ENCODE measurements at regions not wholly inside any gene's neighbourhood (a gene's known extent, or its start where the extent isn't known, plus 50 kb on each side); places are given as distances from the start of the nearest gene placed in this dataset.

DNA sequence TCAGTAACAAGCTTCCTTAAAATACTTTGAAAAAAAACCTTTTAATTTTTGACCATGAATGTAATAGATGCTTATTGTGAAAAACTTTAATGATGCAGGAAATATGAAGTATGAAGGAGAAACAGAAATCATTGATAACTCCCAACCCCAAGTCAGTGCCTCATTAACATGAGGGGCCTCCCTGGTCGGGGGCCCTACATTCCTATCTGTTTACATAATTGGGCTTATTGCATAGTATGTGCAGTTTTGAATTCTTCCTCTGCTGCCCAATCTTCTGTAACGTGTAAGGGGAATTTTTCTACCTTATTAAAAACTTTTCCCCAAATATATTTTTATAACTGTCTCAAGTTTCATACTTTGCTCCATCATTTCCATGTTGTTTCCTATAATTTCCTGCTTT is 63.0 kb downstream of the SLC25A47 start:
- ChIA-PET POLR2A (interaction anchor here (1.0 kb wide), 1 partner anchor 442 kb away, joined by 3 read pairs; no protein-coding TSS in a partner anchor), CTCF (interaction anchor here (0.7 to 18.7 kb wide), 29 partner anchors 7 to 1269 kb away, joined by 3 to 497 read pairs (median 7); partner anchors contain the start of gene WDR25)
- no peak for DNase-seq (ENCODE audit: low read depth, low spot score)
- H3K4me3 ChIP-seq (ENCODE audit: low read depth, low read length): no peak overlapping the region
- TF ChIP-seq, protein P1, sequence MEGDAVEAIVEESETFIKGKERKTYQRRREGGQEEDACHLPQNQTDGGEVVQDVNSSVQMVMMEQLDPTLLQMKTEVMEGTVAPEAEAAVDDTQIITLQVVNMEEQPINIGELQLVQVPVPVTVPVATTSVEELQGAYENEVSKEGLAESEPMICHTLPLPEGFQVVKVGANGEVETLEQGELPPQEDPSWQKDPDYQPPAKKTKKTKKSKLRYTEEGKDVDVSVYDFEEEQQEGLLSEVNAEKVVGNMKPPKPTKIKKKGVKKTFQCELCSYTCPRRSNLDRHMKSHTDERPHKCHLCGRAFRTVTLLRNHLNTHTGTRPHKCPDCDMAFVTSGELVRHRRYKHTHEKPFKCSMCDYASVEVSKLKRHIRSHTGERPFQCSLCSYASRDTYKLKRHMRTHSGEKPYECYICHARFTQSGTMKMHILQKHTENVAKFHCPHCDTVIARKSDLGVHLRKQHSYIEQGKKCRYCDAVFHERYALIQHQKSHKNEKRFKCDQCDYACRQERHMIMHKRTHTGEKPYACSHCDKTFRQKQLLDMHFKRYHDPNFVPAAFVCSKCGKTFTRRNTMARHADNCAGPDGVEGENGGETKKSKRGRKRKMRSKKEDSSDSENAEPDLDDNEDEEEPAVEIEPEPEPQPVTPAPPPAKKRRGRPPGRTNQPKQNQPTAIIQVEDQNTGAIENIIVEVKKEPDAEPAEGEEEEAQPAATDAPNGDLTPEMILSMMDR (IDR thresholded peaks at IDR 0.05; ENCODE audit: insufficient read depth, low read length, missing control alignments): no peak

GRCh38 chr14:100386846-100387245 is 63.7 kb downstream of the SLC25A47 start:
- no peak for DNase-seq (ENCODE audit: low read depth, low spot score)
- no peak overlapping the region for H3K4me3 ChIP-seq (ENCODE audit: low read depth, low read length)
- CTCF ChIA-PET: interaction anchor here (0.8 to 18.7 kb wide), 10 partner anchors 6 to 1242 kb away, joined by 3 to 497 read pairs (median 54); partner anchors contain the start of gene WDR25
- TF ChIP-seq, protein P1 (IDR thresholded peaks at IDR 0.05; ENCODE audit: insufficient read depth, low read length, missing control alignments): no peak
- POLR2A ChIA-PET: no interaction called here

GRCh38 chr14:100387450-100387849 is 64.3 kb downstream of the SLC25A47 start:
- TF ChIP-seq, protein P1 (IDR thresholded peaks at IDR 0.05; ENCODE audit: insufficient read depth, low read length, missing control alignments): no peak
- ChIA-PET POLR2A (no interaction called here), CTCF (interaction anchor here (0.8 to 18.7 kb wide), 6 partner anchors 9 to 270 kb away, joined by 3 to 497 read pairs (median 91); partner anchors contain the start of gene WDR25)
- no peak overlapping the region for H3K4me3 ChIP-seq (ENCODE audit: low read depth, low read length)
- DNase-seq (ENCODE audit: low read depth, low spot score): no peak

DNA sequence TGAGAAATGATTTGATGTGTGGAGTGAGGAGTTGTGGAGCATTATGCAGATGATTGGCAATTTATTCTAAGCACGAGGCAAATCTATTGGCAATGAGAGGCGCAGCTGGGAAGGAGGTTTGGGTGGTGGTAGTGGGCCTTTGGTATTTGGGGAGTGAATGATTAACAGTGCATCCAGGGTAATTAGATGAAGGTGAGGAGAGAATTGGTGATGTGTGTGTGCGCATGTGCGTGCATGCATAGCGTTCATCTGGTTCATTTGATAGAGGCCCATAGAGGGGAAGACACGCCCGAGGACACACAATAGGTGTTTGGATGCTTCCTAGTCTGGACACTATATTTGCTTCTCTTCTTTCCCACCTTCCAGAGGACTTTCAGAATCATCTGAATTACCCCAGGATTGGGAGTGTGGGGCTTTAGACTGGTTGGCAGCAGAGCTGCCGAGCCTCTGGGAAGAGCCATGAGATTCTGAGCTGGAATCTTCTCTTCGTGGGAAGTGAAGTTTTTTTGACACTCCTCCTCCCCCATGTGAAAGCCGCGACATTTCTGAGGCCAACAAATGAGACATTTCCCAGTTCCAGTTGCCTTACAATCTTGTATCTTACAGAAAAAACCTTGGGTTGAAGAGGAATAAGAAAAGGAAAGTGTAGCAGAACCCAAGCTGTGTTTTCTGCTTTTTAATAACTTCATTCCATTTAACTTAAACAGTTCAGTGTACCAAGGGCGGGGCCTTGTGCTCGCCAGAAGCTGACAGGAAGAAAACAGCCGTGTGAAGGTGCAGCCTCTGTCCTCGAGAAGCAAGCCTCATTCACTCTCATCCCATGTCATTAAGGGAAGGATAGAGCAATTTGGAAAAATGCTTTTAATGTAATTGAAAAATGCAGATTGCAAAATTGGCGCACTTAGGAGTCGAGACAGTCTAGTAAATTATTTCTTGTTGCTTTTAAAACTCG is 65.2 kb downstream of the SLC25A47 start:
- no peak for DNase-seq (ENCODE audit: low read depth, low spot score)
- CTCF ChIA-PET: interaction anchor here (2.7 to 18.7 kb wide), 5 partner anchors 12 to 1241 kb away, joined by 8 to 497 read pairs (median 130); partner anchors contain the start of gene WDR25

GRCh38 chr14:100389497-100390104 is 66.5 kb downstream of the SLC25A47 start:
- no peak for DNase-seq (ENCODE audit: low read depth, low spot score)
- no peak overlapping the region for H3K4me3 ChIP-seq (ENCODE audit: low read depth, low read length)
- POLR2A ChIA-PET: no interaction called here
- CTCF ChIA-PET: interaction anchor here (2.7 to 18.7 kb wide), 6 partner anchors 8 to 1240 kb away, joined by 8 to 497 read pairs (median 124); partner anchors contain the start of gene WDR25
- TF ChIP-seq, protein P1 (IDR thresholded peaks at IDR 0.05; ENCODE audit: insufficient read depth, low read length, missing control alignments): no peak

More for the DNA sequence above, 65.2 kb downstream of the SLC25A47 start:
- POLR2A ChIA-PET: no interaction called here
- H3K4me3 ChIP-seq (ENCODE audit: low read depth, low read length): no peak overlapping the region
- TF ChIP-seq, protein P1 (IDR thresholded peaks at IDR 0.05; ENCODE audit: insufficient read depth, low read length, missing control alignments): no peak
